Endothelial cell of umbilical vein (primary cell): ENCODE measurements at regions not wholly inside any gene's neighbourhood (a gene's known extent, or its start where the extent isn't known, plus 50 kb on each side); places are given as distances from the start of the nearest gene placed in this dataset.

Experiments
- BruUV-seq: library from RNA; stranded (reverse); fragments of 400-500 nt; replicated peaks from 2 replicates; lab custom pipeline; 2021; lab: Mats Ljungman, UMichigan
- CTCF ChIA-PET: fragments of 300-600, 350-600 bp; sonication (Branson Sonifier 250); formaldehyde crosslinking; loops from one replicate; lab custom pipeline; 2021; ENCODE audit warnings: antibody characterized with exemption, inconsistent platforms; lab: Charles Lee
- POLR2A ChIA-PET: fragments of 300-600, 350-600 bp; sonication (Branson Sonifier 250); formaldehyde crosslinking; loops from one replicate; lab custom pipeline; 2021; ENCODE audit warnings: antibody characterized with exemption, inconsistent platforms; lab: Charles Lee
- DNase-seq: peaks from one replicate; pipeline ENCODE4 v3.0.0-alpha.2; 2011; ENCODE audit warnings: low read depth, low spot score
- FAIRE-seq: peaks from 2 replicates; lab custom pipeline; 2011; peaks lifted over from hg19 to GRCh38; lab: Jason Lieb, UNC
- H2AFZ ChIP-seq: 2 replicates; pipeline ENCODE4 v1.6.0; 2012; ENCODE audit warnings: low read depth, low read length, control low read depth, inconsistent platforms
- H3K27ac ChIP-seq: 2 replicates; pipeline ENCODE4 v1.5.1; 2011; ENCODE audit warnings: low read depth, mild to moderate bottlenecking, control low read depth, low read length, moderate library complexity; ENCODE audit not compliant: insufficient read depth
- H3K27me3 ChIP-seq, 2 experiments: 2 replicates each; pipeline versions ENCODE4 v1.6.0 to v1.6.1; 2011; ENCODE audit warnings: low read length in 2 of 2, mixed read lengths in 1 of 2; ENCODE audit not compliant: control insufficient read depth in 2 of 2, insufficient read depth in 2 of 2
- H3K36me3 ChIP-seq, 2 experiments: 2 replicates in 1 of 2; 3 replicates in 1 of 2; pipeline ENCODE4 v1.5.1; 2011; ENCODE audit warnings: low read length in 2 of 2, mild to moderate bottlenecking in 1 of 2, moderate library complexity in 1 of 2; ENCODE audit not compliant: control insufficient read depth in 2 of 2, insufficient read depth in 2 of 2; ENCODE audit errors: extremely low read depth in 1 of 2
- H3K4me1 ChIP-seq: 3 replicates; pipeline ENCODE4 v1.5.1; 2011; ENCODE audit warnings: mild to moderate bottlenecking, low read length; ENCODE audit not compliant: control insufficient read depth, insufficient read depth; ENCODE audit errors: extremely low read depth
- H3K4me2 ChIP-seq: 2 replicates; pipeline ENCODE4 v1.6.1; 2011; ENCODE audit warnings: low read length, control low read depth, mixed read lengths; ENCODE audit not compliant: insufficient read depth
- H3K4me3 ChIP-seq, 3 experiments: fragments of 200-600 bp in 1 of 3; sonication (generic), shearing (Covaris generic) in 1 of 3; replicated peaks in 1 of 3; 2 replicates each; pipeline ENCODE4 v1.5.1; 2011 to 2016; ENCODE audit warnings: control low read depth in 3 of 3, low read length in 3 of 3, mild to moderate bottlenecking in 2 of 3, inconsistent platforms in 1 of 3, low read depth in 1 of 3, moderate library complexity in 1 of 3; ENCODE audit not compliant: insufficient read depth in 1 of 3
- H3K79me2 ChIP-seq: 2 replicates; pipeline ENCODE4 v1.6.0; 2012; ENCODE audit warnings: low read length, inconsistent platforms; ENCODE audit not compliant: control insufficient read depth, insufficient read depth
- H3K9ac ChIP-seq: replicated peaks from 2 replicates; pipeline ENCODE3; 2011; ENCODE audit warnings: low read length, control low read depth; ENCODE audit not compliant: insufficient read depth; ENCODE audit errors: extremely low read depth
- H3K9me1 ChIP-seq: replicated peaks from 3 replicates; pipeline ENCODE4 v1.6.0; 2011; ENCODE audit warnings: mild to moderate bottlenecking, low read length; ENCODE audit not compliant: control insufficient read depth, insufficient read depth; ENCODE audit errors: extremely low read depth
- H3K9me3 ChIP-seq: replicated peaks from 2 replicates; pipeline ENCODE4 v1.5.1; 2012; ENCODE audit warnings: low read length, inconsistent platforms; ENCODE audit not compliant: control insufficient read depth, insufficient read depth
- H4K20me1 ChIP-seq: replicated peaks from 2 replicates; pipeline ENCODE3; 2011; ENCODE audit warnings: mild to moderate bottlenecking, low read length; ENCODE audit not compliant: control insufficient read depth, insufficient read depth; ENCODE audit errors: extremely low read depth
- EZH2 ChIP-seq: IDR thresholded peaks from 2 replicates; pipeline ENCODE4 v1.6.1; 2012; ENCODE audit warnings: borderline replicate concordance, low read depth, mild to moderate bottlenecking, moderate library complexity, low read length, inconsistent platforms; ENCODE audit not compliant: severe bottlenecking
- FOS ChIP-seq: IDR thresholded peaks from 2 replicates; pipeline ENCODE4 v1.6.1; 2011; ENCODE audit warnings: mild to moderate bottlenecking, low read length, moderate library complexity, borderline replicate concordance; ENCODE audit not compliant: insufficient read depth
- JUN ChIP-seq: IDR thresholded peaks from 2 replicates; pipeline ENCODE4 v1.6.1; 2011; ENCODE audit warnings: borderline replicate concordance, low read depth; ENCODE audit not compliant: insufficient read length, insufficient read depth
- MAX ChIP-seq: IDR thresholded peaks from 2 replicates; pipeline ENCODE4 v1.6.1; 2011; ENCODE audit not compliant: insufficient read depth, insufficient read length
- MYC ChIP-seq: IDR thresholded peaks from one replicate; pipeline ENCODE4 v1.6.1; 2011; ENCODE audit warnings: mild to moderate bottlenecking, low read depth, low read length
- POLR2A ChIP-seq: IDR thresholded peaks from 2 replicates; pipeline ENCODE4 v1.6.1; 2012; ENCODE audit warnings: low read depth, mild to moderate bottlenecking, control low read depth, low read length
- POLR2AphosphoS5 ChIP-seq: IDR thresholded peaks from 2 replicates; pipeline ENCODE4 v1.6.1; 2012; ENCODE audit warnings: low read depth, mild to moderate bottlenecking, control low read depth, low read length, moderate library complexity; ENCODE audit not compliant: insufficient read depth
- dilution Hi-C: fragments of 300-500 bp; cut with MboI; formaldehyde crosslinking; loops from one replicate; pipeline ENCODE4 v1.15.0; 2019; ENCODE audit warnings: low sequenced_read_pairs; ENCODE audit not compliant: extremely low pct_ligation_motif_present
- intact Hi-C: fragments of 100-400 bp; cut with micrococcal nuclease; formaldehyde crosslinking; loops from one replicate; pipeline ENCODE4 v1.10.0; 2022
- TF ChIP-seq, protein P1 (sequence below), 2 donors: IDR thresholded peaks; 1 replicate in 1 of 2; 2 replicates in 1 of 2; pipeline ENCODE4 v1.5.1; 2011; ENCODE audit warnings: low read length in 2 of 2, mild to moderate bottlenecking in 2 of 2, moderate library complexity in 2 of 2, control low read depth in 1 of 2, inconsistent platforms in 1 of 2, low read depth in 1 of 2; ENCODE audit not compliant: insufficient read depth in 1 of 2; ENCODE audit errors: extremely low read depth in 1 of 2

DNA sequence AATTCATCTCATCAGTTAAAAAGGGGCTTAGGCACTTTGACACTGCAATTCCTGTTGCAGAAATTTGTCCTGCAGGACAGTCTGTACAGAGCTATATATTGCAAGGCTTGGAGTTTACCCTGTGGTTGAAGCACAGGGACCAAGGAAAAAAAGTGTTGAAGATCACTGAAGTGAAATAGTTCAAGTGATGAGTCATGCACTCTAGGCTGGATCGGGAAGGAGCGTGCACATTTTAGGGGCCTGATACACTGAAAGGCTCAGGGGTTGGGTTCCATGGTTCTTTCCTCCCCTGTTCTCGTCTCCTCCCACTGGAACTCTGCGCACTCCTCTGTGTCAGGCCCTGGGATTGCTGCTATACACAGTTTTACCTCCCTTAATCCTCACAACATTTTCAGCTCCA lies 104.9 kb upstream of the ARMCX2 start:
- Histone ChIP-seq H2AFZ (no peak overlapping the region), H3K4me1 (no peaks in the 10 kb centered on the region), H3K4me3 (no peak overlapping the region), H3K9me1 (no peaks in the 10 kb centered on the region), H3K9me3 (no peaks in the 10 kb centered on the region), H3K79me2 (no peaks in the 10 kb centered on the region), H3K9ac (no peak overlapping the region), H3K36me3 (no peaks in the 10 kb centered on the region), H3K27me3 (no peaks in the 10 kb centered on the region), H4K20me1 (no peaks in the 10 kb centered on the region), H3K4me2 (no peak overlapping the region), H3K27ac (no peak overlapping the region)
- TF ChIP-seq POLR2AphosphoS5 (no peak), POLR2A (no peak), FOS (no peak), MYC (no peak), EZH2 (no peak), MAX (no peak), JUN (no peak)
- TF ChIP-seq, protein P1, sequence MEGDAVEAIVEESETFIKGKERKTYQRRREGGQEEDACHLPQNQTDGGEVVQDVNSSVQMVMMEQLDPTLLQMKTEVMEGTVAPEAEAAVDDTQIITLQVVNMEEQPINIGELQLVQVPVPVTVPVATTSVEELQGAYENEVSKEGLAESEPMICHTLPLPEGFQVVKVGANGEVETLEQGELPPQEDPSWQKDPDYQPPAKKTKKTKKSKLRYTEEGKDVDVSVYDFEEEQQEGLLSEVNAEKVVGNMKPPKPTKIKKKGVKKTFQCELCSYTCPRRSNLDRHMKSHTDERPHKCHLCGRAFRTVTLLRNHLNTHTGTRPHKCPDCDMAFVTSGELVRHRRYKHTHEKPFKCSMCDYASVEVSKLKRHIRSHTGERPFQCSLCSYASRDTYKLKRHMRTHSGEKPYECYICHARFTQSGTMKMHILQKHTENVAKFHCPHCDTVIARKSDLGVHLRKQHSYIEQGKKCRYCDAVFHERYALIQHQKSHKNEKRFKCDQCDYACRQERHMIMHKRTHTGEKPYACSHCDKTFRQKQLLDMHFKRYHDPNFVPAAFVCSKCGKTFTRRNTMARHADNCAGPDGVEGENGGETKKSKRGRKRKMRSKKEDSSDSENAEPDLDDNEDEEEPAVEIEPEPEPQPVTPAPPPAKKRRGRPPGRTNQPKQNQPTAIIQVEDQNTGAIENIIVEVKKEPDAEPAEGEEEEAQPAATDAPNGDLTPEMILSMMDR (IDR thresholded peaks at IDR 0.05; ENCODE audit: extremely low read depth in 1 of 2, insufficient read depth in 1 of 2, low read depth in 1 of 2, low read length in 2 of 2), result no peak
- no TSS peak for BruUV-seq
- ChIA-PET CTCF (no interaction called here), POLR2A (no interaction called here)
- FAIRE-seq, result no peak
- dilution Hi-C loops, result no loop called here
- intact Hi-C loops, result loop anchor here (5.0 kb wide), 1 partner anchor 33 kb away; no protein-coding TSS in a partner anchor
- no peak for DNase-seq
